GM10248 (cell line): ENCODE measurements at regions not wholly inside any gene's neighbourhood (a gene's known extent, or its start where the extent isn't known, plus 50 kb on each side); places are given as distances from the start of the nearest gene placed in this dataset.

Experiments used
- CTCF ChIA-PET: fragments of 300-600 bp; sonication (Branson Sonifier 250); formaldehyde crosslinking; extraction: SDS; loops from one replicate; lab custom pipeline; 2021; ENCODE audit warnings: antibody characterized with exemption; lab: Yijun Ruan, JAX
- POLR2A ChIA-PET: fragments of 350-650 bp; sonication (Branson Sonifier 250); formaldehyde crosslinking; extraction: SDS; loops from one replicate; lab custom pipeline; 2020; ENCODE audit warnings: antibody characterized with exemption; lab: Yijun Ruan, JAX
- DNase-seq: peaks from one replicate; pipeline ENCODE4 v3.0.0; 2012; ENCODE audit errors: extremely low spot score
- TF ChIP-seq, protein P1 (sequence below): IDR thresholded peaks from 2 replicates; pipeline ENCODE4 v1.5.1; 2012; ENCODE audit warnings: mild to moderate bottlenecking, low read depth; ENCODE audit errors: extremely low read depth, missing control alignments, control extremely low read depth

DNA sequence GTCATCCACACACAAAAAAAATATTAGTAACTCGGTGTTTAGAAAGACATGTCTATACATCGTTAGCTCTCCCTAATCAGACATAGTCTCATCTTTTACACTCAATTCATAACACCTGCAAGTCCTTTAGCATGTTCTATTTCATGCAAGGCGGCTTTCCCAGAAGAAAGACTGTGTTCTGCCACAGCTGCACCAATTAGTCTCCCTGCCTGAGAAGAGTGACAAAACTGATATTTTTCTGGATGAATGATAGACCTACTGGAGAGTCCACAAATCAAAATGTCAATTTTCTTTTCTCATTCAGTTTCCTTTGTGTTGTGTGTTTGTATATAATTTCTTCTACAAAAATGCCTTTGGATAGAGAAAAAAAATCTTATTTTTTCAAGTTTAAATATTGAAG lies 435.8 kb upstream of the EPHA3 start:
- TF ChIP-seq, protein P1, sequence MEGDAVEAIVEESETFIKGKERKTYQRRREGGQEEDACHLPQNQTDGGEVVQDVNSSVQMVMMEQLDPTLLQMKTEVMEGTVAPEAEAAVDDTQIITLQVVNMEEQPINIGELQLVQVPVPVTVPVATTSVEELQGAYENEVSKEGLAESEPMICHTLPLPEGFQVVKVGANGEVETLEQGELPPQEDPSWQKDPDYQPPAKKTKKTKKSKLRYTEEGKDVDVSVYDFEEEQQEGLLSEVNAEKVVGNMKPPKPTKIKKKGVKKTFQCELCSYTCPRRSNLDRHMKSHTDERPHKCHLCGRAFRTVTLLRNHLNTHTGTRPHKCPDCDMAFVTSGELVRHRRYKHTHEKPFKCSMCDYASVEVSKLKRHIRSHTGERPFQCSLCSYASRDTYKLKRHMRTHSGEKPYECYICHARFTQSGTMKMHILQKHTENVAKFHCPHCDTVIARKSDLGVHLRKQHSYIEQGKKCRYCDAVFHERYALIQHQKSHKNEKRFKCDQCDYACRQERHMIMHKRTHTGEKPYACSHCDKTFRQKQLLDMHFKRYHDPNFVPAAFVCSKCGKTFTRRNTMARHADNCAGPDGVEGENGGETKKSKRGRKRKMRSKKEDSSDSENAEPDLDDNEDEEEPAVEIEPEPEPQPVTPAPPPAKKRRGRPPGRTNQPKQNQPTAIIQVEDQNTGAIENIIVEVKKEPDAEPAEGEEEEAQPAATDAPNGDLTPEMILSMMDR: no peak
- POLR2A ChIA-PET: no interaction called here
- no peak for DNase-seq
- CTCF ChIA-PET: no interaction called here

DNA sequence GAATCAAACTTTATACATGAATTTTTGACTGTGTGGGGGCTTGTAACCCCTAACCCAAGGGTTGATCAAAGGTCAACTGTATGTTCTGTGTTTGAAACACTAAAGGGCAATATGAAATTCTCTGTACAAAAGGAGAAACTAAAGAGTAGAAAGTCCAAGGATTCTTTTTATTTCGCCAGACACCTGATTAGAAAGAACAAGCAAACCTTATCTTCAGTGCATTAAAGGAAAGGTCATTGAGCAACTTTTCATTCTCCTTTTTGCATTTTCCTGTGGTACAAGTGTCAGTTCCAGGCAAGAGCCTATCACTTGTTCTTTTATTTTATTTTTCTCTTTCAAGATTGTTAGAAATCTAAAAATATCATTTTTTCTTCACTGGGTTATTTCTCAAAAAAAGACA lies 430.1 kb upstream of the EPHA3 start:
- TF ChIP-seq, protein P1: no peak
- DNase-seq: no peak
- ChIA-PET POLR2A (no interaction called here), CTCF (no interaction called here)

DNA sequence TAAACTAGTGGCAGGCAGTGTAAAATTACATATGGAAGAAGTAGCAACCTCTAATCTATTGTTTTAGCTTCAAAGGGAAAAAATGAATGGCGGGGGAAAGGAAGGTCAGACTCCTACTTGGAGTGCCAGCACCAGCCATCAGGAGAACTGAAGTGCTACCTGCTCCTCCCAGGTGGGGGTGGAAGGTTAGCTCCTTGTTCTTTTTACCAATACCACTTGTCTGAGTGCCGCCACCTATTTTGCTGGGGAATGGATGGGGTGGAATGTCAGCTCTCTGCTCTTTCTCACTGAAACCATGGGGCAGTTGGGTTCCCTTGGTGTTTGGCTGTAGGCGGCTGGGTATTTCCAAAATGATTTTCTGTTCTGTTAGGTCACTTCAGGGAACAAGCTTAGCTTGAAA lies 428.7 kb upstream of the EPHA3 start:
- no peak for DNase-seq
- ChIA-PET POLR2A (no interaction called here), CTCF (interaction anchor here (0.6 to 1.3 kb wide), 2 partner anchors 12 to 18 kb away, joined by 3 read pairs; no protein-coding TSS in a partner anchor)
- TF ChIP-seq, protein P1: no peak

DNA sequence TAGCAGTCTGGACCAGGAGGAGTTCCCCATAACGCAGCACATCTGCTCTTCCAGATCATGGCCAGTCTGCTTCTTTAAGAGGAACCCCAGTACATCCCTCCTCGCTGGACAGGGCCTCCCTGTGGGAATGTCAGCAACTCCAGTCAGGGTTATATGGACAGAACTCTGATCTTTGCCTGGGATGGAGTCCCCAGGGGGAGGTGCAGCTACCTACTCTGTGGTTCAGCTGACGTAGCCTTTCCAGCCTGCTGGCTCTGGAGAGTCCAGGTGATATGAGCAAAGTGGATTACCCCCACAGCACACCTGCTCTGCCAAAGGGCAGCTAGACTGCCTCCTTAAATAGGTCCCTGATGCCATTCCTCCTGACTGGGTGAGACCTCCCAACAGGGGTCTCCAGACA lies 417.1 kb upstream of the EPHA3 start:
- ChIA-PET POLR2A (no interaction called here), CTCF (no interaction called here)
- no peak for DNase-seq
- TF ChIP-seq, protein P1: no peak

DNA sequence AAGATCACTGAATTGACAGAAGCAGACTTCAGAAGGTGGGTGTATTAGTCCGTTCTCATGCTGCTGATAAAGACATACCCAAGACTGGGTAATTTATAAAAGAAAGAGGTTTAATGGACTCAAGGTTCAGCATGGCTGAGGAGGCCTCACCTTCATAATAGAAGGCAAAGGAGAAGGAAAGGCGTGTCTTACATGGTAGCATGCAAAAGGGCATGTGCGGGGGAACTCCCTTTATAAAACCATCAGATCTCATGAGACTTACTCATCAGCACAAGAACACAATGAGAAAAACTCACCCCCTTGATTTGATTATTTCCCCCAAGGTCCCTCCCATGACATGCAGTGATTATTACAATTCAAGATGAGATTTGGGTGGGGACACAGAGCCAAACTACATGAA lies 416.3 kb upstream of the EPHA3 start:
- POLR2A ChIA-PET: no interaction called here
- no peak for DNase-seq
- TF ChIP-seq, protein P1: no peak

DNA sequence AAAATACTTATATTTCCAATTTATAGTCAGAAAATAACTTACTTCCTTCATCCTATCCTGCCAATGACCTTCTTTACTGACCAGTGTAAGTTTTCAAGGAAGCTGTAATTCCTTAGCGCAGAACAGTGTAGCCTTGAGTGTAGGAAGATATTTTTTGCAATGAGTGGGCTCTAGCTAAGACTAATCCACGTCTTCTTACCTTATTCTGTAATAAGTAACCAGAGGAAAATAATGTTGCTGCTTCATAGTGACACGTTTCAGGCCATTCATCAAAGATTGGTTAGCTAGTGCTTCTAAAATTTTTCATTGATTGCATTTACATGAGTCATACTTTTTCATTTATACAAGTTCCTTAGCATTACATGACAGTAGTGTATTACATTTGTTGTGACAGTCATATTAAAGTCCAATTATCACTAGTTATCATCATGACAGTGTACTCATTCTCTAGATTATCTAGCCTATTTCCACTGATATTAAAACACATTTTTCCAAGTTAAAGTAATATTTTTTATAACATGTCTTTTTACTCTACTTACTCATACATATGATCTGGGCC lies 403.8 kb upstream of the EPHA3 start:
- CTCF ChIA-PET: interaction anchor here (0.7 to 1.5 kb wide), 2 partner anchors 9 to 11 kb away, joined by 3 read pairs; no protein-coding TSS in a partner anchor
- DNase-seq: no peak
- TF ChIP-seq, protein P1: no peak
- POLR2A ChIA-PET: no interaction called here

More for the DNA sequence above, 416.3 kb upstream of the EPHA3 start:
- CTCF ChIA-PET: no interaction called here

DNA sequence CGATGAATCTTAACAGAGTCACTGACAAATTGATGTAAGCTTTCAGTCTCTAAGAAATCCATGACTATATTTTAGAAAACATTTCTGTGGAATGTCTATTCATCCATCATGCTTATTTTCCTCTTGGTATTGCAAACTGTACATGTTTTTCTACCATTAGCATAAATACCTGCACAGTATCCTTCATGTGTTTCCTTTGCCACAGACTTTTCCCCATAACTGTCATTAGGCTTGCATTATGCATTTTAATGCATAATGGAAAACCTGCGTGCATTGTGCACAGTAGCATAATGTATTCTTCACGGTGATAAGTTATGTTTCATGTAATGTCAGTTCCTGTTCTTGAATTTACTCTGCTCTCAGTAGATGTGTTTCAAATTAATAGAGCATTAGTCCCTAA lies 403.1 kb upstream of the EPHA3 start:
- ChIA-PET CTCF (interaction anchor here (0.7 to 1.5 kb wide), 2 partner anchors 8 to 12 kb away, joined by 3 read pairs; no protein-coding TSS in a partner anchor), POLR2A (no interaction called here)
- TF ChIP-seq, protein P1: no peak
- DNase-seq: no peak
